Keratinocyte (primary cell): ENCODE measurements at regions not wholly inside any gene's neighbourhood (a gene's known extent, or its start where the extent isn't known, plus 50 kb on each side); places are given as distances from the start of the nearest gene placed in this dataset.

Source experiments
- DNase-seq: peaks from one replicate; pipeline ENCODE4 v3.0.0-alpha.2; 2011; ENCODE audit warnings: low read depth, missing footprints, low spot score
- FAIRE-seq: peaks from 2 replicates; lab custom pipeline; 2011; peaks lifted over from hg19 to GRCh38; lab: Jason Lieb, UNC
- H2AFZ ChIP-seq: 2 replicates; pipeline ENCODE4 v1.6.0; 2012; ENCODE audit warnings: low read length, control low read depth, inconsistent platforms; ENCODE audit not compliant: control insufficient read depth
- H3K27ac ChIP-seq: 2 replicates; pipeline ENCODE4 v1.5.1; 2011; ENCODE audit warnings: low read length; ENCODE audit not compliant: control insufficient read depth, insufficient read depth
- H3K27me3 ChIP-seq: 3 replicates; pipeline ENCODE4 v1.6.0; 2011; ENCODE audit warnings: low read length; ENCODE audit not compliant: control insufficient read depth, insufficient read depth; ENCODE audit errors: extremely low read depth
- H3K36me3 ChIP-seq, 2 experiments: 2 replicates in 1 of 2; 3 replicates in 1 of 2; pipeline ENCODE4 v1.5.1; 2011; ENCODE audit warnings: low read length in 2 of 2, mild to moderate bottlenecking in 1 of 2; ENCODE audit not compliant: control insufficient read depth in 2 of 2, insufficient read depth in 2 of 2; ENCODE audit errors: extremely low read depth in 1 of 2
- H3K4me1 ChIP-seq: 3 replicates; pipeline ENCODE4 v1.5.1; 2011; ENCODE audit warnings: low read length; ENCODE audit not compliant: control insufficient read depth, insufficient read depth; ENCODE audit errors: extremely low read depth
- H3K4me2 ChIP-seq: 3 replicates; pipeline ENCODE4 v1.6.0; 2011; ENCODE audit warnings: low read depth, low read length; ENCODE audit not compliant: control insufficient read depth, insufficient read depth; ENCODE audit errors: extremely low read depth
- H3K4me3 ChIP-seq, 3 experiments: fragments of 200-600 bp in 1 of 3; sonication (generic) in 1 of 3; 2 replicates in 2 of 3; 3 replicates in 1 of 3; pipeline ENCODE4 v1.5.1; 2011 to 2016; ENCODE audit warnings: low read length in 3 of 3, mild to moderate bottlenecking in 3 of 3, control low read depth in 2 of 3, inconsistent platforms in 1 of 3, low read depth in 1 of 3, mixed read lengths in 1 of 3, mixed run types in 1 of 3, moderate library complexity in 1 of 3; ENCODE audit not compliant: control insufficient read depth in 2 of 3, insufficient read depth in 2 of 3; ENCODE audit errors: extremely low read depth in 1 of 3
- H3K79me2 ChIP-seq: 2 replicates; pipeline ENCODE4 v1.6.0; 2012; ENCODE audit warnings: low read length; ENCODE audit not compliant: control insufficient read depth, insufficient read depth
- H3K9ac ChIP-seq: 3 replicates; pipeline ENCODE4 v1.6.0; 2011; ENCODE audit warnings: low read length; ENCODE audit not compliant: control insufficient read depth, insufficient read depth; ENCODE audit errors: extremely low read depth
- H3K9me1 ChIP-seq: 3 replicates; pipeline ENCODE4 v1.6.0; 2011; ENCODE audit warnings: low read length; ENCODE audit not compliant: control insufficient read depth, insufficient read depth; ENCODE audit errors: extremely low read depth
- H3K9me3 ChIP-seq: 2 replicates; pipeline ENCODE4 v1.5.1; 2012; ENCODE audit warnings: low read depth, low read length; ENCODE audit not compliant: control insufficient read depth
- H4K20me1 ChIP-seq: 3 replicates; pipeline ENCODE4 v1.6.0; 2011; ENCODE audit warnings: low read length; ENCODE audit not compliant: control insufficient read depth, insufficient read depth; ENCODE audit errors: extremely low read depth
- EZH2 ChIP-seq: IDR thresholded peaks from one replicate; pipeline ENCODE4 v1.6.1; 2012; ENCODE audit warnings: inconsistent platforms, mild to moderate bottlenecking, low read length, moderate library complexity
- dilution Hi-C: fragments of 300-500 bp; cut with MboI; formaldehyde crosslinking; loops from one replicate; pipeline ENCODE4 v1.7.0; 2020; ENCODE audit warnings: low sequenced_read_pairs; ENCODE audit not compliant: extremely low pct_ligation_motif_present
- TF ChIP-seq, protein P1 (sequence below), 3 experiments: IDR thresholded peaks in 1 of 3; conservative IDR thresholded peaks in 1 of 3; optimal IDR thresholded peaks in 1 of 3; 2 replicates in 2 of 3; 3 replicates in 1 of 3; pipeline versions ENCODE3 to v1.5.1; 2011; ENCODE audit warnings: low read length in 3 of 3, mild to moderate bottlenecking in 3 of 3, moderate library complexity in 2 of 3, control low read depth in 1 of 3, inconsistent platforms in 1 of 3; ENCODE audit not compliant: insufficient read depth in 2 of 3; ENCODE audit errors: extremely low read depth in 1 of 3

GRCh38 chr10:28214219-28214618 is 88.6 kb downstream of the MPP7 start:
- Histone ChIP-seq H3K9me1 (no peaks in the 10 kb centered on the region), H2AFZ (no peak overlapping the region), H3K4me1 (peaks cover 9% of the 10 kb centered on the region), H3K4me2 (no peak overlapping the region), H3K27ac (no peak overlapping the region), H3K27me3 (no peaks in the 10 kb centered on the region), H3K9ac (no peak overlapping the region), H4K20me1 (no peaks in the 10 kb centered on the region), H3K36me3 (no peaks in the 10 kb centered on the region), H3K9me3 (no peaks in the 10 kb centered on the region), H3K4me3 (no peak overlapping the region), H3K79me2 (no peaks in the 10 kb centered on the region)
- FAIRE-seq = peak; percentile 32
- dilution Hi-C loops = no loop called here
- DNase-seq = no peak
- no peak for TF ChIP-seq EZH2

- Histone ChIP-seq H3K4me1 (no peaks in the 10 kb centered on the region), H3K4me2 (no peak overlapping the region), H4K20me1 (no peaks in the 10 kb centered on the region), H3K9me1 (no peaks in the 10 kb centered on the region), H2AFZ (no peak overlapping the region), H3K27me3 (no peaks in the 10 kb centered on the region), H3K9me3 (no peaks in the 10 kb centered on the region), H3K9ac (no peak overlapping the region), H3K79me2 (no peaks in the 10 kb centered on the region), H3K4me3 (no peak overlapping the region), H3K36me3 (no peaks in the 10 kb centered on the region), H3K27ac (no peak overlapping the region)
- TF ChIP-seq, protein P1, sequence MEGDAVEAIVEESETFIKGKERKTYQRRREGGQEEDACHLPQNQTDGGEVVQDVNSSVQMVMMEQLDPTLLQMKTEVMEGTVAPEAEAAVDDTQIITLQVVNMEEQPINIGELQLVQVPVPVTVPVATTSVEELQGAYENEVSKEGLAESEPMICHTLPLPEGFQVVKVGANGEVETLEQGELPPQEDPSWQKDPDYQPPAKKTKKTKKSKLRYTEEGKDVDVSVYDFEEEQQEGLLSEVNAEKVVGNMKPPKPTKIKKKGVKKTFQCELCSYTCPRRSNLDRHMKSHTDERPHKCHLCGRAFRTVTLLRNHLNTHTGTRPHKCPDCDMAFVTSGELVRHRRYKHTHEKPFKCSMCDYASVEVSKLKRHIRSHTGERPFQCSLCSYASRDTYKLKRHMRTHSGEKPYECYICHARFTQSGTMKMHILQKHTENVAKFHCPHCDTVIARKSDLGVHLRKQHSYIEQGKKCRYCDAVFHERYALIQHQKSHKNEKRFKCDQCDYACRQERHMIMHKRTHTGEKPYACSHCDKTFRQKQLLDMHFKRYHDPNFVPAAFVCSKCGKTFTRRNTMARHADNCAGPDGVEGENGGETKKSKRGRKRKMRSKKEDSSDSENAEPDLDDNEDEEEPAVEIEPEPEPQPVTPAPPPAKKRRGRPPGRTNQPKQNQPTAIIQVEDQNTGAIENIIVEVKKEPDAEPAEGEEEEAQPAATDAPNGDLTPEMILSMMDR (optimal IDR thresholded peaks at IDR 0.05 in 1 of 3, IDR thresholded peaks at IDR 0.05 in 1 of 3, conservative IDR thresholded peaks at IDR 0.05 in 1 of 3; ENCODE audit: extremely low read depth in 1 of 3, insufficient read depth in 2 of 3, low read length in 3 of 3) = no peak
- no peak for TF ChIP-seq EZH2
- dilution Hi-C loops = no loop called here
- DNase-seq (no peak), FAIRE-seq (no peak)
Observed at GRCh38 chr10:28211759-28212158, 91.1 kb downstream of the MPP7 start.

GRCh38 chr10:28207799-28208198 is 95.1 kb downstream of the MPP7 start:
- Histone ChIP-seq H3K9ac (no peak overlapping the region), H3K79me2 (no peaks in the 10 kb centered on the region), H2AFZ (no peak overlapping the region), H3K9me1 (no peaks in the 10 kb centered on the region), H3K36me3 (no peaks in the 10 kb centered on the region), H3K4me2 (no peak overlapping the region), H3K4me1 (no peaks in the 10 kb centered on the region), H3K27me3 (no peaks in the 10 kb centered on the region), H4K20me1 (no peaks in the 10 kb centered on the region), H3K27ac (no peak overlapping the region), H3K9me3 (no peaks in the 10 kb centered on the region), H3K4me3 (no peak overlapping the region)
- no peak for TF ChIP-seq EZH2
- TF ChIP-seq, protein P1 (optimal IDR thresholded peaks at IDR 0.05 in 1 of 3, IDR thresholded peaks at IDR 0.05 in 1 of 3, conservative IDR thresholded peaks at IDR 0.05 in 1 of 3; ENCODE audit: extremely low read depth in 1 of 3, insufficient read depth in 2 of 3, low read length in 3 of 3) = no peak
- FAIRE-seq (no peak), DNase-seq (no peak)
- dilution Hi-C loops = no loop called here
